Colon (tissue), 2 donors: ENCODE measurements at regions not wholly inside any gene's neighbourhood (a gene's known extent, or its start where the extent isn't known, plus 50 kb on each side); places are given as distances from the start of the nearest gene placed in this dataset.

ENCODE experiments used
- FAIRE-seq: peaks from 2 replicates; lab custom pipeline; 2012; peaks lifted over from hg19 to GRCh38; lab: Jason Lieb, UNC
- donor health status: control.
- donor health status: control.

- FAIRE-seq: no peak
These were observed 664.5 kb downstream of the KCNA4 start for GRCh38 chr11:29352273-29352795.

GRCh38 chr11:29351301-29351873 is 665.4 kb downstream of the KCNA4 start:
- no peak for FAIRE-seq

- no peak for FAIRE-seq
These were observed 673.1 kb downstream of the KCNA4 start for GRCh38 chr11:29343465-29344333.

- no peak for FAIRE-seq
These were observed 679.9 kb downstream of the KCNA4 start for GRCh38 chr11:29336727-29337575.

GRCh38 chr11:29334776-29335130 is 682.1 kb downstream of the KCNA4 start:
- no peak for FAIRE-seq

GRCh38 chr11:29333993-29334775 is 682.6 kb downstream of the KCNA4 start:
- FAIRE-seq: no peak

- FAIRE-seq: no peak
These were observed 685.3 kb downstream of the KCNA4 start for GRCh38 chr11:29331451-29332010.

- no peak for FAIRE-seq
These were observed 687.8 kb downstream of the KCNA4 start for GRCh38 chr11:29328961-29329441.

- no peak for FAIRE-seq
These were observed 688.9 kb downstream of the KCNA4 start for GRCh38 chr11:29327891-29328290.

- no peak for FAIRE-seq
These were observed 690.1 kb downstream of the KCNA4 start for GRCh38 chr11:29326757-29327156.

GRCh38 chr11:29324328-29324727 is 692.5 kb downstream of the KCNA4 start:
- FAIRE-seq: no peak

- FAIRE-seq: no peak
These were observed 695.3 kb downstream of the KCNA4 start for GRCh38 chr11:29321293-29322132.

- no peak for FAIRE-seq
These were observed 696.6 kb downstream of the KCNA4 start for GRCh38 chr11:29320196-29320595.

- FAIRE-seq: no peak
These were observed 697.6 kb downstream of the KCNA4 start for GRCh38 chr11:29319210-29319609.

GRCh38 chr11:29318134-29318845 is 698.5 kb downstream of the KCNA4 start:
- FAIRE-seq: no peak

- no peak for FAIRE-seq
These were observed 699.1 kb downstream of the KCNA4 start for GRCh38 chr11:29317694-29318093.

GRCh38 chr11:29315275-29315674 is 701.6 kb downstream of the KCNA4 start:
- no peak for FAIRE-seq

- no peak for FAIRE-seq
These were observed 702.6 kb downstream of the KCNA4 start for GRCh38 chr11:29314211-29314610.

GRCh38 chr11:29312812-29313211 is 704.0 kb downstream of the KCNA4 start:
- FAIRE-seq: no peak
